HG02678 (cell line): ENCODE measurements at regions not wholly inside any gene's neighbourhood (a gene's known extent, or its start where the extent isn't known, plus 50 kb on each side); places are given as distances from the start of the nearest gene placed in this dataset.
"Not testable (repeated sequence)": the region's sequence is repeated elsewhere in the genome, so short reads cannot be mapped to it uniquely, and the experiment has no call there.

Experiments used
- ATAC-seq: cut with Tn5 transposase; IDR thresholded peaks from one replicate; pipeline ENCODE4 v1.9.1; 2021; ENCODE audit warnings: mild to moderate bottlenecking, moderate library complexity; ENCODE audit not compliant: unreplicated experiment

DNA sequence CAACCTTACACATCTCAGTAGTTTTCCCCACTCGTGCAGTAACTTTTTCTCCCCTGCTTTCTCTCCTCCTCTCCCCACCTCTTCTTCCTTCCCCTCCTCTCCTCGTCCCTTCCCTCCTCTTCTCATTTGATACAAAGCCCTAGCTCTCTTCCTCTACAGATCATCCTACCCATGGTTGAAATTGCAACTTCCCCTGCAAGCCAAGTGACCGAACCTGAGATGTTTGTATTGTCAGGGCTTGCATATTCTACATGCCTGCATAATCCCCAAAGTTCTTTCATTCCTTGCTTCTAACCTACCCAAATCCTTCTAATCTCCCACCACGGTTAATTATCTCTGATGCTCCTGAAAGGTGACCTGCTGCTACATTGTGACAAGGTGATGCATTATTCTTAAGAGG lies 408.6 kb upstream of the AMELY start:
- ATAC-seq, result not testable (repeated sequence)

DNA sequence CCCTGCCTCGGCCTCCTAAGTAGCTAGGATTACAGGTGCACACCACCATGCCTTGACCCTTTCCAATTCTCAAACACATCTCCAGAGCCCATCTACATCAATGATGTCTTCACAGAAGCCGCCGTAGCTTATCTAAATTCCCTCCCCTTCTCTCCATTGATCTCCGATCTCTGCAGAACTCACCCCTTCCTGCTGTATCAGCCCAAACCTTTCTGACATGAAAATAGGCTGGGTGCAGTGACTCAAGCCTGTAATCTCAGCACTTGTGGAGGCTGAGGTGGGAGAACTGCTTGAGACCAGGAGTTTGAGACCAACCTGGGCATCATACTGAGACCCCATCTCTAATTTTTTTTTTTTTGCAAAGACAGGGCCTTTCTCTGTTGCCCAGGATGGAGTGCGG lies 406.6 kb upstream of the AMELY start:
- ATAC-seq, result no peak

DNA sequence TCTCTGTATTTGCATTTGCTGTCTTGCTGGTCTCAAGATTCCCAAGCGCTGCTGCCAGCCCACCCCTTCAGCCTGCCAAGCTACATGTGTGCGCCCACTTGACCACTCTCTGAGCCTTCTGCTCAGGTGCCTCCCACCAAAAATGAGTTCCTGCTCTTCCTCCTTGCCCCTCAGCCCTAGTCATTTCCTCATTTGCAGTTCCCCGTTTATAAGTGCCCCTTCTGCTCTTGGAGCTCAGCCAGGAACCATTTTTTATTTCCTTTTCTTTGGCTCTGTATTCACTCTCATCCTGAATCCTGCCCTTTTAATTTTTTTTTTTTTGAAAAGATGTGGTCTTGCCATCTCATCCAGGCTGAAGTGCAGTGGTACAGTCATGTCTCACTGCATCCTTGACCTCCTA lies 406.0 kb upstream of the AMELY start:
- no peak for ATAC-seq

DNA sequence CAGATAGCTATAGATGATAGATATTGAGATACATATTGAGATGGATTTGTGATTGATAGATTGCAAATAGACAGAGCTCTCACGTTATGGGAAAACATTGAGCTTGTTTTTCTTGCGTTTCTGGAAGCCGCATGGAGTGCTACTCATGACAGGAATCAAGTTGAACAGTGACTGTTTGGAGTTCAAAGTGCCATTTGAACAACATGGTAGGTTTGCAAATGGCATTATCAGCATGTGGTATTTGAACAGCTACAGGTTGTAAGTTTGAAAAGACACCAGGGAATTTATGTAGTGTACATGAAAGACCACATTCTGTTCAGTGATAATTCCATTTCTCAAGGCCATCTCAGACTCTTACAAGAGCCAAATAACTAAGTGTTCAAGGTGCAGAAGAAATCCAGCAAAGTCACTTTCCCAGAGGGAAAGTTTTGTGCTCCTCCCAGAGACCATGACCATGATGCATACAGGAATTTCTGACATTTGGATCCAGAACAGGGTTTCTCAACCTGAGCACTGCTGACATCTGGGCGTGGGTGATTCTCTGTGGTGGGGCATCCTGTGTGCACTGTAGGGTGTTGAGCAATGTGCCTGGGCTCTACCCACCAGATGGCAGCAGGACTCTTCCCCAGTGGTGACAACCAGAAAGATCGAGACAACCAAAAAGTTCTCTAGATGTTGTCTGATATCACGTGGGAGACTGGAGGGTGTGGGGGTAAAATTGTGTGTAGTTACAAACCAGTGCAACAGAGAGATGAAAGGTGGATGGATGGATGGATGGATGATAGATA lies 399.1 kb upstream of the AMELY start:
- no peak for ATAC-seq

DNA sequence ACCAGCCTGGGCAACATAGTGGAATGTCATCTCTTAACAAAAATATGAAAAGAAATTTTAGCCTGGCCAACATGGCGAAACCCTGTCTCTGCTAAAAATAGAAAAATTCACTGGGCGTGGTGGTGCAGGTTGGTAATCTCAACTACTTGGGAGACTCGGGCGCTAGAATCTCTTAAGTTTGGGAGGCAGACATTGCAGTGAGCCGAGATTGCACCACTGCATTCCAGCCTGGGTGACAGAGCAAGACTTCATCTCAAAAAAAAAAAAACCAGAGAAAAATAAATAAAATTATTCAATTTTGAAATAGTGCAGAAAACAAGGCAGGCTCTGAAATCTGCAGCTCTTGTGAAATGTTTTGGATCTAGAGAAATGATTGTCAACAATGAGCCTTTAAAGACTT lies 397.3 kb upstream of the AMELY start:
- ATAC-seq, result no peak

DNA sequence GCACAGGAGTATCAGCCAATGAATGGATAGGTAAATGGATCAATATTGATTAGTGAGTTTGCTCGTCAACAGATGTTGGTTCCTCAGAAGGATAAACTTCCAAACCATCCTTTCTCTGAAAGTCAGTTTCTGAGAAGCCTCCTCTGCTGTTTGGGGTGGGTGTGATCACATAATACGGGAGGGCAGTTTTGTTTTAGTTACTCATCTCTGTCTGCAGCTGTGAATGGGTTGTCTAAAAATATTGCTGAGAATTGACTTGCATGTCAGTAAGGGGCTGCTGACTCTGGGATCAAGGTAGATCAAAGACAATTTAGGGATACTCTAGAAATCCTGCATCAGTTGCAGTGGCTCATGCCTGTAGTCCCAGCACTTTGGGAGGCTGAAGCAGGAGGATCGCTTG lies 390.8 kb upstream of the AMELY start:
- no peak for ATAC-seq

DNA sequence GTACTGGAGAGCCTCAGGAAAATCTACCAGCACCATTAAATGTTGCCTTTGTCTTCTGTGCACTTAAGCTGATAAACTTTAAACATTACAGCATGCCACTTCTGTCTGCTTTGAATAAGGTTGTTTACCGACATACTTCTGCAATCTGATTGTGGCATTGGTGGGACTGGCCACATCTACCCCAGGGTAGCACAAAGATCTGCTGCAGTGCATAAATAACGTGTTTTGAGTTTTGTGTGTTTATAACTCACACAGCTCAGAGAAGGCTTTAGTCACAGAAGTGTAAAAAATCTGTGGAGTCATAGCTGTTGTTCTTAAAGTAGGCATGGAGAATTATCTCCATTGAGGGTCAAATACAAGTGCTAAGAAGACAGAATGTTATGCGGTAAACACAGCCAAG lies 388.4 kb upstream of the AMELY start:
- ATAC-seq, result no peak

DNA sequence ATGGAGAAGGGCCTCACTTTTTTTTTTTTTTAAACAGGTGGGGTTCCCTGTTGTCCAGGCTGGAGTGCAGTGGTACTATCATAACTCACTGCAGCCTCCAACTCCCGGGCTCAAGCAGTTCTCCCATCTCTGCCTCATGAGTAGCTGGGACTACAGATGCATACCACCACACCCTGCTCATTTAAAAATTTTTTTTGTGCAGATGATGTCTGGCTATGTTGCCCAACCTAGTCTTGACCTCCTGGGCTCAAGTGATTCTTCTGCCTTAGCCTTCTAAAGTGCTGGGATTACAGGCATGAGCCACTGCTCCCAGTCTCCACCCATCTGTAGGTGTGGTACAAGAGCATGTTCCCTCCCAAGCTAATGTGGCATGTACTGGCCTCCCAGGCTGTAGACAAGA lies 380.6 kb upstream of the AMELY start:
- ATAC-seq, result no peak

DNA sequence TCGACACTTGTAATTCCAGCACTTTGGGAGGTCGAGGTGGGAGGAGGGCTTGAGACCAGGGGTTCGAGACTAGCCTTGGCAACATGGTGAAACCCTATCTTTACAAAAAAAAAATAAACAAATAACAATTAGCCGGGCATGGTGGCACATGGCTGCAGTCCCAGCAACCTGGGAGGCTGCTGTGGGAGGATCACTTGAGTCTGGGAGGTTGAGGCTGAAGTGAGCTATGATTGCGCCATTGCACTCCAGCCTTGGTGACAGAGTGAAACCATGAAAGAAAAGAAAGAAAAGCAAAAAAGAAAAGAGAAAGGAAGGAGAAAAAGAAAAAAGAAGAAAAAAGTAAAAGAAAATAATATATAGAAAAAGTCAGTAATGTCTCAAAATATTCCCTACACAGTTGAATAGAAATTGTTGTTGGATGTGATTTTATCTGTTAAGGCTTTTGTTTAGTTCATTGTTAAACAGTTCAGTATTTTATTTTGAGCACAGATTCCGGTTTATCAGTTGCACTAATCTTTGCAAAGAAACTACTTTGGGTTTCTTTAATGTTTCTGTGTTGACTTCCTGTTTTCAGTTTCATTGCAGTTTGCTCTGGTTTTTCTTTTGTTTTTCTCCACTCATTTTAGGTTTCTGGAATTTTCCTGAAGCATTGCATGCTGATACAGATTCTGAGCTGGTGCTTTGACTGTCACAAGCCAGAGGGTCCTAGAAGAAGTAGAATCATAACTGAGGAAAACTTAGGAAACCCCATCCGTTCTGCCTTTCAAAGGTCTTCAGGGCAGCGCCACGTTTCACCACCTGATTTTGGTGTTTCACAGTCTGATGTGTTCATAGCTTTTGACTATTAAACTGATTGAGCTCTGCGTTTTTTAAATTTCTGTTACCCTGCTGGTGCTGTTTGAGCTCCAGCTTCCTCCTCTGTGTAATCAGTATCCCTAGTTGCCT lies 378.6 kb upstream of the AMELY start:
- peak; percentile 81 for ATAC-seq

DNA sequence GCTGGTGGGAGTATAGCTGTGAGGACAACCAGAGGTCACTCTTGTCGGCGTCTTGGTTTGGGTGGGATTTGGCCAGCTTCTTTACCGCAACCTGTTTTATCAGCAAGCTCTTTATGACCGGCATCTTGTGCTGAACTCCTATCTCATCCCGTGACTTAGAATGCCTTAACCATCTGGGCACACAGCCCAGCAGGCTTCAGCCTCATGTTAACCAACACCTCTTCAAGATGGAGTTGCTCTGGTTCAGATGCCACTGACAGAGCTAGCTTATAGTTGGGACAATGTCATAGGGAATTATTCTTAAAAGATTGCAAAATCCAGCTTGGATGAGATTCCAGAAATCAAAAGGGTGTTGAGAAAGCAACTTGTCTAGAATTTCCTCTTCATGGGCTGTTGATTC lies 377.1 kb upstream of the AMELY start:
- ATAC-seq, result no peak

DNA sequence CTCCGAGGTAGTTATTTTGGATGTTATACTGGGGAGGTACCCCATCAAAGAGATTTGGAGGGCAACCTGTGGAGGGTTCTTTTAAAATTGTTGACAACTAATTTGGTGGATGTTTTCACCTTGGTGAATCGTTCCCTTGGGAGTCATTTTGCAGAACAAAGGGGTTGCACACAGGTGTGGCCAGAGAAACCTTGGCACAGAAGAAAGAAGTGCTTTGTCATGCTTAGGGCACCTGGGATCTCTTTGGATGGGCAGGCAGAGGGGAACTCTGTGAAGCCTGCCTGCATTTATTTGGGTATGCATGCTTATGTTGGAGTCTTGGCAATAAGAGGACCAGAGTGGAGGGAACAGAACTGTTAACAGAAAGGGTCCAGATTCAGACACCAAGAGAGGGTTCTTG lies 376.4 kb upstream of the AMELY start:
- not testable (repeated sequence) for ATAC-seq

DNA sequence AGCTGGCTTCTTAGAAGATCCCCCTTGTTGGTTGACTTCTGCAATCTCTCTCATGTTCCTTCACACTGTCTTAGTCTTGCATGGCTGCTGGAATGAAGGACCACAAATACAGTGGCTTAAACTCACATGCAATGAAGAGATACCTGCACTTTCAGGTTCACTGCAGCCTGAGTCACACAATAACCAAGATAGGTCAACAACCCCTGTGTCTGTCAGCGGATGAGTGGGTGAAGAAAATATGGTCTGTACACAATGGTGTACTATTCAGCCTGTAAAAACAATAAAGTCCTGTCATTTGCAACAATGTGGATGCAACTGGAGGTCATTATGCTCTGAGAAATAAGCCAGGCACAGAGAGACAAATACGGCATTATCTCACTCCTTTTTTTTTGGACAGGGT lies 373.8 kb upstream of the AMELY start:
- no peak for ATAC-seq

DNA sequence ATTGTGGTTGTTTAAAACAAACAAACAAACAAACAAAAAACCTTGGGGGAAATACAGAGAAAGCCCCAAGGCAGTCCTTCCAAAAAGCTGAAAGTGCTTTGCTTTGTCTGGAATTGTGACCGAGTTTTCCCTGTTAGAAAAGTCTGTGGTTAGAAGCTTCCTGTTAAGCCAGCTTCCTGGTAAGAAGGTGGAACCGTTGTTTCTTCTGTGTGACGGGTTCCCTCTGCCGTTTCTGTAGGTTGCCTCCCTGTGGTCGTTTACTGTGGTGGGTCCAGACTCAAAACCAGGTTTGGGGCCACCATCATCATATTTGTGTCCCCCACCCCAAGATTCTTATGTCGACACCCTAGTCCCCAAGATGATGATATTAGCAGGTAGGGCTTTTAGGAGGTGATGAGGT lies 371.4 kb upstream of the AMELY start:
- ATAC-seq, result no peak

DNA sequence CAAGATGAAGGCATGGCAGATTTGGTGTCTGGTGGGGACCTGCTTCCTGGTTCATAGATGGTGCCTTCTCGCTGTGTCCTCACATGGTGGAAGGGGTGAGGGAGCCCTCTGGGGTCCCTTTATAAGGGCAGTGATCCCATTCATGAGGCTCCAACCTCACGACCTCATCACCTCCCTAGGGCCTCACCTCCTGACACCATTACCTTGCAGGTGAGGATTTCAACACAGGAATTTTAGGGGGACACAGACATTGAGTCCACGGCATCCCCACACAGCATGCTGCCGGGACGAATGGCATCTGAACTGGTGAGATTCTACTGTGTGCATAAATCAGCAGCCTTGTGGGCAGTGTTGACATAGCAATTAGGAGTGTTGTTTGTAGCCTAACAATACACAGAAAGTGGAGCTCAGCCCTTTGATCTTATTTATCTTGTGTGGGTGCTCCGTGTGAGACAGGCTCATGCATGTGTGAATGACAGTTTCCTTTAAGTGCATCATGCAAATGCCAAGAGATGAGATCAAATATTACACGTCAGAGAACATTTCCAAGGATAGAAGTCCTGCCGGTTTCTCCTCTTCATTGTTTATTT lies 368.7 kb upstream of the AMELY start:
- ATAC-seq, result not testable (repeated sequence)

DNA sequence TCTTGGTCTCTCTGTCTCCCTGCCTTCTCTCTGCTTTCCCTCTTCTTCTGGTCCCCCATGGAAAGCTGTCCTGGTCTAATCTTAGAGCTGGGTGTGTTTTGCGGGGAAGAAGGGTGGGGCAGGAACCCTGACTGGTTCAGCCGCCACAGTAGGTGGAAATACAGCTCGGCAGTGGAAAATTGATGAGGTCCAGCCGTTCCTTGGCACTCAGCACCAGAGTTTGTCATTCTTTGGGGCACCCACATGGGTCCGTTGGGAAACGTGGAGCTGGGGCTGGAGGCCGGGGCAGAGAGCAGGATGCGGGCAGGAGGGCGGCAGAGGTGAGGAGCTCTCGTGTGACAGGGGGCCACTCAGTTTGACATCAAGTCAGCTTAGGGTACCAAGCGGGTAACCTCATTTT lies 364.2 kb upstream of the AMELY start:
- no peak for ATAC-seq

DNA sequence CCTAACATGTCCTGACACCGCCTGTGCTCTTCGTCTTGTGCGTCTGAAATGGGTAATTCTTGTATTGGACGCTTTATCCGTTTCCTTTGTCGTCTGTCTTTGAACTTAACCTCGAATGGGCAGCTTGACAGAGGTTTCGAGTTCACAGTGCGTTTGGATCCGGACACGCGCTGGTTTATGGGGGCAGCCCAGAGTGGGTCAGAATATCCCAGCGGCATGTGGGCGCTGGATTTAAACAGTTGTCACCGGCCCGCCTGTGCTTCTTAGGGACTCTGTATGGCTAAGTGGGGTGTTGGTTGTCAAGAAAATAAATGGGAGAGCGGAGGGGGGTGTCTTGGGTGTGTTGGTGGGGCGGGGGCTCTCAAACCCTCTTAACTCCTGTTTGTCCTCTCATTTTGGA lies 363.5 kb upstream of the AMELY start:
- no peak for ATAC-seq

DNA sequence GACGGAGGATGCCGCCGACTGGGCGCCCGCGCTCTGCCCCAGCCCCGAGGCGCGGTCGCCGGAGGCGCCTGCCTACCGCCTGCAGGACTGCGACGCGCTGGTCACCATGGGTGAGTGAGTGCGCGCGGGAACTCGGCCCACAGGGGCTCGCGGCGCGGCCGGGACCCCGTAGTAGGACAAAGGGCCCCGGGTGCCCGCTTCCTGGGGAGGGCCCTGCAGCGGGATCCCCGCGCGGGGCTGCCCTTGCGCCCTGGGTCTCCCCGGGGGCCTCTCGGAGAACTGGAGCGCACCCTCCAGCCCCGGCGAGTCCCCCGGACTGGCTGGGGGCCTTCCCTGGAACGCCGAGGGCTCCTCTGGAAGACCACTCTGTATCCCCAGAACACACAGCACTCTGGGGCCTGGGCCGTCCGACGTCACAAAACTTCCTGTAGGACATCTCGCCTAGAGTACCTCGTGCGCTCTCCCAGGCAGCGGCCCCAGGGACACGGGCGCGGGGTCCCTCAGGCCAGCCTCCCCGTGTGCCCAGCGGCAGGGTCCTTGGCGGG lies 362.9 kb upstream of the AMELY start:
- ATAC-seq, result peak; percentile 17

DNA sequence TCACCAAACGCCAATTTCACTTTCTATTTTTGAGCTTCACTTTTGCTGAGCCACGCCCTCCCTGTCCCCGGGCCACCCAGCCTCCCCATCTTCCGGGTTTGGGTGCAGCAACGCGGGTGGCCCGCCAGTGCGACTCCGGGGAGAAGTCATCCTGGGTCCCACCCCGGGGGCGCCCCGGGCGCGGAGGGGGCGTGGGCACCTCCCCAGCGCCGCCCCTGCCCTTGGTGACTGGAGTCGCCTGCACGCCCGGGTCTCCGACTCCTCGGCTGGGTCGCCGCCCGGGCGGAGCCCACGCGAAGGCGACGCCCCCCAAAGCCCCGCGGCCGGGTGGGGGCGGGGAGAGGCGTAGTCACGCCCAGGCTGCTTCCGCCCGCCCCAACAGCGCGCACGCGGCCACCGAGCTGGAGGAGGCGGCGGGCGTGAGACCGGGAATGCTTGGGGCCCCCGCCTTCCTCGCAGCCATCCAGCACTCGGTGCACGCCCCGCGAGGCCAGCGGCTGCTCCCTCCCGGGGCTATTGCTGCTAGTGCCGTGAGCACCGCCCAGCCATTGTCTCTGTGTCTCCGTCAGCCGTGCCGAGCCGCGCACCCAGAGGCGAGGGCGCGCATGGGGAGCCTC lies 362.1 kb upstream of the AMELY start:
- peak; percentile 76 for ATAC-seq

DNA sequence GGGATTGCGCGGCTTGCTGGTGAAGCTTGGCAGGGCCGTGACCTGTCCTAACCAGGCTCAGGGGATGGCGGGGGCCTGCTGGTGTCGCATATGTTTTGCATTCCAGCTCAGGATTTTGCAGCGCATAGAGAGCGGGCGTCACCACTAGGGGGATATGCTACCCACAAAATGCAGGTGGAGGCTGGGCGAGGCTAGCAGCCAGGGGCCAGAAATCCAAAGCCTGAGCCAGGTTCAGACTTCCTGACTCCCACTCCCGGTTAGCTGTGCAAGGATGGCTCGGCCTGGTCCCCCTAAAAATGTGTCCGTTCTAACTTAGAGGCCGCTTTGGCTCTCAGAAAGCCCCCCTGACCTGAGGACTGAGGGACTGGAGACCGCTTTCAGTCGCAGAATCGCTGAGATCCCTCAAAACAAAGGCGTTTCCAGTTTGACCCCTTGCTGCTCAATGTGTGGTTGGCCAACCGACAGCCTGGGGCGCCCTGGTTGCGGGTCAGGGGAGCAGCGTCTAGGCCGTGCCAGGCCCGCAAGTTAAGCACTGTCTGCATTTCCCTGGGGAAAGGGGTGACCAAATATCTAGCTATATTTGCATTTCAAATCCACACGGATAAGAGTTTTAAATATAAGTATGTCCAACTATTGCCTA lies 361.1 kb upstream of the AMELY start:
- ATAC-seq, result peak; percentile 28

DNA sequence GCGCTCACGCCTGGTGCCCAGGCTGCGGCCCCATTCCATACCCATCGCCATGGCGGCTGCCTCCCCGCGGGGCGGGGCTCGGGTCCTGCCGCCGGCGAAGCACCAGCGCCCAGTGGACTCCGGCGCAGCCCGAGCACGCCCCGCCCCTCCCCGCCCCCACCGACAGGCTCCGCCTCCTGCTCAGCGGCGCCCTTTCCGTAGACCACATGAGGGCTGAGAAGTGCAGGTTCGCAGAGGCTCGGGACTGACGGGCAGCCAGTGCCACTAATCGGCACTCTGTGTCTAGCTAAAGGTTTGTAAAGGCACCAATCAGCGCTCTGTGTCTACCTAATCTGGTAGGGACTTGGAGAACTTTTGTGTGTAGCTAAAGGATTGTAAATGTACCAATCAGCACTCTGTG lies 352.2 kb upstream of the AMELY start:
- no peak for ATAC-seq

DNA sequence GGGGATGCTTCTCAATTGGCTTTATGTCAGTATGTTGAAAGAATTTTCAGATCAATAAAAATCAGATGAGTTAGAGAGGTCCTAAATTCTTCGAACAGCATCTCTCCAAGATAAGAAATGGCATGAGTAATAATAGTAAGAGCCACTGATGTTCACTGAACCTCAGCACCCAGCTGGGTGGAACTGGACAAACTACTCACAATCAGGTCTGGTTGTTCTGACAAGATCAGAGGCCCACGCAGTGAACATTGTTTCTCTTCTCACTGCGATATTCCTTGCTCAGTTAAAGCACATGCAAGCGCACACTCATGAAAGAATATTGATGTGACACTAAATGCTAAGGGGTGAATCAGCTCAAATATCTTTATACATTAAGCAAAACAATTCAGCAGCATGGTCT lies 351.0 kb upstream of the AMELY start:
- ATAC-seq, result no peak
